ENCODE measurements at regions not wholly inside any gene's neighbourhood (a gene's known extent, or its start where the extent isn't known, plus 50 kb on each side); places are given as distances from the start of the nearest gene placed in this dataset.
"Not testable (repeated sequence)": the region's sequence is repeated elsewhere in the genome, so short reads cannot be mapped to it uniquely, and the experiment has no call there.

GRCh38 chr2:56021136-56021474, 97.5 kb upstream of the EFEMP1 start:
- DNase-seq (ENCODE audit: low spot score) = no peak

- DNase-seq (ENCODE audit: low spot score) = no peak
Measured at GRCh38 chr2:56021579-56021978, 98.0 kb upstream of the EFEMP1 start.

- no peak for DNase-seq (ENCODE audit: low spot score)
Measured at GRCh38 chr2:56025469-56026193, 102.0 kb upstream of the EFEMP1 start.

GRCh38 chr2:56026828-56027227, 103.2 kb upstream of the EFEMP1 start:
- DNase-seq (ENCODE audit: low spot score) = no peak

- DNase-seq (ENCODE audit: low spot score) = no peak
Measured at GRCh38 chr2:56030062-56030461, 106.5 kb upstream of the EFEMP1 start.

GRCh38 chr2:56030901-56031300, 107.3 kb upstream of the EFEMP1 start:
- no peak for DNase-seq (ENCODE audit: low spot score)

GRCh38 chr2:56034258-56034657, 110.7 kb upstream of the EFEMP1 start:
- no peak for DNase-seq (ENCODE audit: low spot score)

- no peak for DNase-seq (ENCODE audit: low spot score)
Measured at GRCh38 chr2:56040189-56040588, 116.6 kb upstream of the EFEMP1 start.

GRCh38 chr2:56040834-56041233, 117.3 kb upstream of the EFEMP1 start:
- no peak for DNase-seq (ENCODE audit: low spot score)

GRCh38 chr2:56047136-56047535, 123.6 kb upstream of the EFEMP1 start:
- no peak for DNase-seq (ENCODE audit: low spot score)

- no peak for DNase-seq (ENCODE audit: low spot score)
Measured at GRCh38 chr2:56049233-56049845, 125.8 kb upstream of the EFEMP1 start.

- DNase-seq (ENCODE audit: low spot score) = no peak
Measured at GRCh38 chr2:56053679-56054078, 130.1 kb upstream of the EFEMP1 start.

GRCh38 chr2:56055405-56055804, 128.4 kb upstream of the CCDC85A start:
- DNase-seq (ENCODE audit: low spot score) = no peak

- DNase-seq (ENCODE audit: low spot score) = not testable (repeated sequence)
Measured at GRCh38 chr2:56061327-56061726, 122.5 kb upstream of the CCDC85A start.

GRCh38 chr2:56068746-56069145, 115.0 kb upstream of the CCDC85A start:
- DNase-seq (ENCODE audit: low spot score) = no peak

- no peak for DNase-seq (ENCODE audit: low spot score)
Measured at GRCh38 chr2:56077359-56077915, 106.4 kb upstream of the CCDC85A start.

GRCh38 chr2:56082665-56083064, 101.1 kb upstream of the CCDC85A start:
- DNase-seq (ENCODE audit: low spot score) = no peak

GRCh38 chr2:56084111-56084901, 99.5 kb upstream of the CCDC85A start:
- no peak for DNase-seq (ENCODE audit: low spot score)

- no peak for DNase-seq (ENCODE audit: low spot score)
Measured at GRCh38 chr2:56086336-56086735, 97.5 kb upstream of the CCDC85A start.

- no peak for DNase-seq (ENCODE audit: low spot score)
Measured at GRCh38 chr2:56088411-56088810, 95.4 kb upstream of the CCDC85A start.

- DNase-seq (ENCODE audit: low spot score) = no peak
Measured at GRCh38 chr2:56089931-56090330, 93.9 kb upstream of the CCDC85A start.

- no peak for DNase-seq (ENCODE audit: low spot score)
Measured at GRCh38 chr2:56099963-56100362, 83.8 kb upstream of the CCDC85A start.

Data from ureter (tissue), 1 donor.